GM21526 (cell line): ENCODE measurements at regions not wholly inside any gene's neighbourhood (a gene's known extent, or its start where the extent isn't known, plus 50 kb on each side); places are given as distances from the start of the nearest gene placed in this dataset.

Source experiments
- ATAC-seq: cut with Tn5 transposase; IDR thresholded peaks from one replicate; pipeline ENCODE4 v1.9.1; 2021; ENCODE audit warnings: moderate library complexity; ENCODE audit not compliant: unreplicated experiment, low FRiP score

GRCh38 chr5:74145951-74146350 is 494.6 kb downstream of the ENC1 start:
- no peak for ATAC-seq

- ATAC-seq, result no peak
These were observed 496.7 kb downstream of the ENC1 start for GRCh38 chr5:74143721-74144330.

- no peak for ATAC-seq
These were observed 497.4 kb downstream of the ENC1 start for GRCh38 chr5:74143151-74143550.

GRCh38 chr5:74141053-74141452 is 499.5 kb downstream of the ENC1 start:
- no peak for ATAC-seq

- no peak for ATAC-seq
These were observed 500.1 kb downstream of the ENC1 start for GRCh38 chr5:74140409-74140808.

- no peak for ATAC-seq
These were observed 500.9 kb downstream of the ENC1 start for GRCh38 chr5:74139589-74139988.

- ATAC-seq, result no peak
These were observed 501.8 kb downstream of the ENC1 start for GRCh38 chr5:74138721-74139120.

- no peak for ATAC-seq
These were observed 504.2 kb downstream of the ENC1 start for GRCh38 chr5:74136276-74136825.

- no peak for ATAC-seq
These were observed 505.5 kb downstream of the ENC1 start for GRCh38 chr5:74135033-74135432.

GRCh38 chr5:74132485-74132884 is 506.5 kb downstream of the ARHGEF28 start:
- ATAC-seq, result no peak

GRCh38 chr5:74131250-74131649 is 505.3 kb downstream of the ARHGEF28 start:
- no peak for ATAC-seq

GRCh38 chr5:74130155-74130897 is 504.3 kb downstream of the ARHGEF28 start:
- ATAC-seq, result no peak

- ATAC-seq, result no peak
These were observed 501.7 kb downstream of the ARHGEF28 start for GRCh38 chr5:74127381-74128320.

- no peak for ATAC-seq
These were observed 500.3 kb downstream of the ARHGEF28 start for GRCh38 chr5:74126294-74126693.

- ATAC-seq, result no peak
These were observed 498.8 kb downstream of the ARHGEF28 start for GRCh38 chr5:74124826-74125225.

GRCh38 chr5:74123929-74124328 is 497.9 kb downstream of the ARHGEF28 start:
- ATAC-seq, result no peak

GRCh38 chr5:74122979-74123590 is 497.1 kb downstream of the ARHGEF28 start:
- no peak for ATAC-seq

- no peak for ATAC-seq
These were observed 496.2 kb downstream of the ARHGEF28 start for GRCh38 chr5:74122175-74122574.

- ATAC-seq, result no peak
These were observed 494.6 kb downstream of the ARHGEF28 start for GRCh38 chr5:74120585-74120984.

- ATAC-seq, result no peak
These were observed 492.1 kb downstream of the ARHGEF28 start for GRCh38 chr5:74118071-74118470.
